GM19025 (cell line): ENCODE measurements at regions not wholly inside any gene's neighbourhood (a gene's known extent, or its start where the extent isn't known, plus 50 kb on each side); places are given as distances from the start of the nearest gene placed in this dataset.

ENCODE experiments used
- ATAC-seq: cut with Tn5 transposase; IDR thresholded peaks from one replicate; pipeline ENCODE4 v1.9.1; 2021; ENCODE audit warnings: mild to moderate bottlenecking, low read depth, moderate library complexity; ENCODE audit not compliant: unreplicated experiment

- ATAC-seq, result no peak
Observed at GRCh38 chr2:215698566-215698965, 262.7 kb upstream of the FN1 start.

- no peak for ATAC-seq
Observed at GRCh38 chr2:215697496-215697895, 261.6 kb upstream of the FN1 start.

DNA sequence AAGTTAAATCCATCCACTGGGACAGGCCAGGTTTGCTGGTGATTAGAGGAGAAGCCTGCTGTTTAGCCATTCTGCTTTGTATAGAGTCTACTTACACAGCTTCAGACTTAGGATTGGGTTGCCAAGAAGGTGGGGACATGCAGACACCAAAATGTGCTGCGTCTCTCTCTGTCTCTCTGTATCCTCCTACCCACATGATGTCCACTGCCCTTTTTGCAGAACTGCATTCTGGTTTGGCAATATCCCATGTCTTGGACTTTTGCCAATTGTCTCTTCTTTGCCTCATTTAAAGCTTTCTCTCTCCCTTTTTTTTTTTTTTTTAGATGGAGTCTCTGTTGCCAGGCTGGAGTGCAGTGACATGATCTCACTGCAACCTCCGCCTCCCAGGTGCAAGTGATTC, 261.1 kb upstream of the FN1 start:
- no peak for ATAC-seq

DNA sequence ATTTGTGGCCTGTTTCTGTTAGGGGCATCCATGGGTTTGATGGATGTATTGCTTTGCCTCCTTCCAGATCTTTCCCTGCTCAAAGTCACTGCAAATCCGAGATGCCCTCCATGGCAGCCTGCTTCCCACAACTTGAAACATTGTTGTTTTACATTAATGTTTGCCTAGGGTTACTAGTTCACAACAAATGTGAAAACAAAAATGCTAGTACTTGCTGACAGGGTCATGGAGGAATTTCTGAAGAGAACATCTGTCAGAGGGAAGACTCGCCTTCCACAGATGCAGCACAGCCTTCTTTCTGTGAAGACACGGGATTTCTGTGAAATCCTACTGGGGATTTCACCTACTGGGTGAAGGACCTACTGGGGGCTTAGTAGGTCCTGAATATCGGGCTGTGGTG, 260.0 kb upstream of the FN1 start:
- no peak for ATAC-seq

DNA sequence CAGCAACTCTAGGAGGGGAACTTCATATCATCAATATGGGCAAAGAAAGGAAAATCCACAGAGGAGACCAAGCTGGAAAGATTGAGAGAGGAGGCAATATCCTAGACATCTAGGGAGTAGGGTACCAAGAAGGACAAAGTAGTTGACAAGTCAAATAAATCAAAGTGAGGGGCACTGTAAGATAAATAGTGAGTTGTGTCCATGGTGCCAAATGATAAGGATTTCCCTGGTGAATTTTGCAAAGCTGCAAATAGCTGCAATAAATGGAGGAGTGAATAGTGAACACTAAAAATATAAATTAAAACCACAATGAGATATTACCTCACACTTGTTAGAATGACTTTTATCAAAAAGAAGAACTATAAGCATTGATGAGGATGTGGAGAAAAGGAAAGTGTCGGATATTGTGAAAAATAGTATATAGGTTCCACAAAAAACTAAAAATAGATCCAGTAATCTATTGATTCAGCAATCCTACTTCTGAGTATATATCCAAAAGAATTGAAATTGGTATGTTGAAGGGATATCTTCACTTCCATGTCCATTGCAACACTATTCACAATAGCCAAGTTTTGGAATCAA, 258.2 kb upstream of the FN1 start:
- no peak for ATAC-seq

DNA sequence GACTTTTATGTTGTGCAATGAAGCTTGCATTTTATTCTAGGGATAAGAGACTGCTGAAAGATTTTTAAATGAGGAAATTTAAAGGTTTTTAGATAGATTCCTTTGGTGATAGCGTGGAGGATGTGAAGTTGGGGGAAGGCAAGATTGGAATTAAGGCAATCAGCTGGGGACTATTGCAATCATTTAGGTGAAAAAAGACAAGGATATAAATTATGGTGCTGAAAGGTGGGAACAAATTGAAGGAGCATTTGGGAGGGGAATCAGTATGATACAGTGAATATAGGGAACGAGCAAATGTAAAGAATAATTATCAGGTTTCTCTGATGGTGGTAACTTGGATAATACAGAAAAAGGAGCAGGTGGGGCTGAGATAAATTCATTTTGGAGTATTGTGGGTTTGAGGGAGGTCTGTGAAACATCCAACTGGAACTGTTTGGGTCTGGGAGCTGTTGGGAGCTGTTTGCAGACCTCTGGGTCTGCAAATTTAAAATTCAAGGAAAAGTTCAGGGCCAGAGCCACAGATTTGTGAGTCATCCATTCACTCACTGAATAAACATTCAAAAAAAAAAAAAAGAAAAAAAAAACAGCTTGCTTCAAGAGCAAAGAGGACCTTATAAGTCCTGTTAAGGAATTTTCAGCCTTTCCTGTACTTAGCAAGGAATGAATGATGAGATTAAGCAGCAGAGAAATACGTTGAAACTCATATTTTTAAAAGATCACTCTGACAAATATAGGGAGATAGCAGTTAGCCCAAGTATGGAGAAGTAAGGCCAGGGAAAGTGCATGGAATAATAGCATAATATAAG, 257.5 kb upstream of the FN1 start:
- no peak for ATAC-seq

GRCh38 chr2:215692387-215693079, 256.7 kb upstream of the FN1 start:
- no peak for ATAC-seq

- no peak for ATAC-seq
Observed at GRCh38 chr2:215691346-215691745, 255.5 kb upstream of the FN1 start.

DNA sequence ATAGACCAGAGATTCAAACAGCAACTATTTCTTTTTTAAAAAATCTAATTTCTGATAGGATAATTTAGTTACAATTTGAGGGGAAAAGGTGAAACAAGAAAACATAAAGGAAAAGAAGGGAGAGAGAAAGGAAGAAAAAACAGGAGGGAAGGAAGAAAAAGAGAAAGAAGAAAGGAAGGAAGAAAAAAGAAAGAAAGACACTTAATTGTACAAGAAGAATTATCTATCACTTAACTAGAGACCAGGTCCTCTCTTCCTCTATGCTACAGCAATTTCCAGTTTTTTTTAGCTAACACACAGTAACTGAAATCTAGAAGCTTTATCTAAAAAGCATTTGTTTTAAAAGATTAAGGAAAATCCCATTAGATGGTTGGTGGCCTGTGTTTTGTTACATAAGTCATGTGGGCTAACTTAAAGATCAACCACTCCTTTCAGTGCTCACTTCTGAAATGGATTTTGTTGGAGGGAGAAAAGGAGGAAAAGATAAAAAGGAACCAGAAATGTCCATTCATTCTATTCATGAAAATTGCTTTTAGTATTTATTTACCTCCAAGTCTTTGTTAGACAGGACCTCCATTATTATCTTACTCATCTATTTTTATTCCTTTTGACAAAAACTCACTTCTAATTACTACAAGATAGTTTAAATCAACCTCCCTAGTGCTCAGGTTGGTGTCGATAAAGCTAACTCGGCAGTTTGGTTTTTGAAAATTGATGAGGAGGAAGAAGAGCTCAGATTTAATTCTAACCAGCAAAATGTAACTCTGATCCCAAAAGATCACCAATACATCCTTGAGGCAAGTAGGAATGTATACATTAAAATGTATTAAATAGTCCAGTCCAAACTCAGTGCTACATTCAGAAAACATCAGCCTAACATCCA, 251.5 kb upstream of the FN1 start:
- ATAC-seq, result no peak

GRCh38 chr2:215685238-215685990, 249.5 kb upstream of the FN1 start:
- ATAC-seq, result no peak

GRCh38 chr2:215684448-215685237, 248.8 kb upstream of the FN1 start:
- no peak for ATAC-seq

DNA sequence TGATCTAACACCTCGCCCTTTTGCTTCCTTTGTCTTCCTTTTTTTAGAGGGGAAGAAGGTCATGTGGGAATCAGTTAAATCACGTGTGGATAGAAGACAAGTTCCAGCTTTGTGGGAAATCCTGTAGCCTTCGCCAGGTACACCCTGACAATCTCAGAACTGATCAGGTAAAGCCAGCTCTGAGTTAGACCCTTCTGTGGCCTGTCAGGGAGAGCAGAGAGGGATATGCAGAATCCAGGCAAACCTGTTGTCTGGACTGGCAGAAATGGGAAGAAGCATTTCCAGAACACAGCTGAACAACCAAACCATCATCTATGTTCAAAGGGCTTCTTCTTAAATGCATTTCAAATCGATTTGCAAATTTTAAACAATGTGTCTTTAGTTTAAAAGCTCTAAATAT, 247.4 kb upstream of the FN1 start:
- no peak for ATAC-seq

- ATAC-seq, result no peak
Observed at GRCh38 chr2:215681799-215682596, 246.1 kb upstream of the FN1 start.

DNA sequence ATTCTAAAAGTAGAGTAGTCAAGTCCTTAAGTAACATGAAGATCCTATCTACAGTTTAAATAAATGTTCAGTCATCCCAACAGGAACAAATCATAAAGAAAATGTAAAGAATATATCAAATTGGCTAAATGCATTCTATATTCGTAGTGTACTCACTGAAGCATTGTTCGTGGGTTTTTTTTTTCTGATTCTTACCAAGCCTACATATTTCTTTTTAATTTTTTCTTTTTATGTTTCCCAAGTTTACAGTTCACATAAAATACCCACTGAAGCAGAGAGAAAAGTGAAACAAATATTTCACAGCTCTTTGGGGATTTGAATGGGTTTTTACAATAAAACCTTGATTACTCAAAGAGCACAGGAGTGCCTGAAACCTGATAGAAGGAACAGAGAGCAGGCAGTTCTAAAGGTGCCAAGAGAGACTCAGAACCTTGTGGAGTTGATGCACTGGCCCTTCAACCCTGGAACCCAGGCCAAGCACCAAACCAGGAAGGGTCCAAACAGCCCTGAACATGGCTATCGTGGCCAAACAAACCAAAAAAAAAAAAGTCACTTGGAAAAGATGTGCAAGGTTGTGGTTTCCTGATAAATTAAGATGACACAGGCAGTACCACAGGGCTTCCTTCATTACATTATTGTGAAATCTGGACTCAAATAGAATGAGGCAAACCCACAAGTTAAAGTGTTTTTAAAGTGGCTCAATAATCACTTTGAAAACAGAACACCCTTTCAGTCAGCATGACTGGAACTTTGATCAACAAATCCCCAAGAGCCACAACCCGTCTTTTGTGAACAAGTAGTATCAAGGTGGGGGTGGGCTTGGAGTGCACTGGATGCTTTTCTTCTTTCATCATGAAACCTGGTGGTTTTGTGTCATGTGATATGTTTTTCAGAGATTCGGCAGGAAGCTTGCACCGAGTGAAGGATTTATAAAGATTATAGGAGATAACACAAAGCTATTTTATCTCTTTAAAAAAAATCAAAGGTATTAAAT, 245.0 kb upstream of the FN1 start:
- ATAC-seq, result no peak

GRCh38 chr2:215678094-215678493, 242.2 kb upstream of the FN1 start:
- no peak for ATAC-seq

DNA sequence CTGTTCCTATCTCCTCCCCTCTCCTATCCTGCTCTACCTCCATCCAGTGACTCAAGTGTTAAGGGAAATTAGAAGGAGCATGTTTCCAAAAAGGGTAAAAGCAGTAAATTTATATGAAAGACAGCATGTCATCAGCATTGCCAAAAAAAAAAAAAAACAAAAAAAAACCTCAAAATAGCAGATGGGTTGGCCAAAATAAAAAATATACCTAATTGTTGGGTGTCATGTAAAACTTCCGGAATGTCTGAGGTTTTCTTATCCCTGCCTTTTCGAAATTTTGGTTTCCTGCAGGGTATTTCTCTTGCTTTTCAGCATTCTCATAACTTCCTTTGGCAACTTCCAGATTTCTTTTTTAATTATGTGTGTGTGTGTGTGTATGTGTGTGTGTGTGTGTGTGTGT, 241.6 kb upstream of the FN1 start:
- ATAC-seq, result no peak

DNA sequence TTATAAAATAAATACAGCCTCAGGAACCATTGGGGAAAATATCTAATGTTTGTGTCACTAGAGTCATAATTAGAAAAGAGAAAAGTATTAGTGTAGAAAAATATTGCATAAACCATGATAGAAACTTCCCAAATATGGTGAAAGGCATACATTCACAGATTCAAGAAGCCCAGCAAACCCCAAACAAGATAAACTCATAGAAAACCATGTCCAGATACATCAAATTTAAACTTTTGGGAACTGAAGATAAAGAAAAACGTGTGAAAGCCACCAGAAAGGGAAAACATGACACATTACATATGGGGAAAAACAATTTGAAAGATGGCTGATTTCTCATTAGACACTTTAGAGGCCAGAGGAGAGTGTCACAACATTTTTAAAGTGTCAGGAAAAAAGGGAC, 236.5 kb upstream of the FN1 start:
- no peak for ATAC-seq
